H9 (cell line): ENCODE measurements at regions not wholly inside any gene's neighbourhood (a gene's known extent, or its start where the extent isn't known, plus 50 kb on each side); places are given as distances from the start of the nearest gene placed in this dataset.

Experiments used
- DNase-seq: peaks from one replicate; pipeline ENCODE4 v3.0.0-alpha.2; 2017
- H2AFZ ChIP-seq: one replicate; pipeline ENCODE4 v1.6.1; 2013; ENCODE audit warnings: mild to moderate bottlenecking, low read length, control low read depth, moderate library complexity
- H2AK5ac ChIP-seq: 2 replicates; pipeline ENCODE4 v1.6.1; 2013; ENCODE audit warnings: low read length, control low read depth, mixed read lengths; ENCODE audit not compliant: insufficient read length
- H2BK120ac ChIP-seq: one replicate; pipeline ENCODE4 v1.6.1; 2013; ENCODE audit warnings: low read depth, mild to moderate bottlenecking, low read length, control low read depth, inconsistent platforms; ENCODE audit not compliant: poor library complexity, severe bottlenecking
- H2BK12ac ChIP-seq: 2 replicates; pipeline ENCODE4 v1.6.1; 2013; ENCODE audit warnings: low read length, control low read depth, mixed read lengths, low read depth; ENCODE audit not compliant: insufficient read length
- H2BK15ac ChIP-seq: 2 replicates; pipeline ENCODE4 v1.6.1; 2013; ENCODE audit warnings: low read depth, low read length, control low read depth
- H2BK20ac ChIP-seq: one replicate; pipeline ENCODE4 v1.6.1; 2013; ENCODE audit warnings: low read depth, mild to moderate bottlenecking, low read length, control low read depth, inconsistent platforms; ENCODE audit not compliant: poor library complexity, severe bottlenecking
- H2BK5ac ChIP-seq: 2 replicates; pipeline ENCODE4 v1.6.1; 2013; ENCODE audit warnings: low read length, control low read depth, mixed read lengths; ENCODE audit not compliant: insufficient read length
- H3K14ac ChIP-seq: 2 replicates; pipeline ENCODE4 v1.6.1; 2013; ENCODE audit warnings: low read length, control low read depth; ENCODE audit not compliant: insufficient read depth
- H3K18ac ChIP-seq: 2 replicates; pipeline ENCODE4 v1.6.1; 2013; ENCODE audit warnings: low read depth, mild to moderate bottlenecking, mixed read lengths, low read length, control low read depth; ENCODE audit not compliant: insufficient read length
- H3K23ac ChIP-seq: 2 replicates; pipeline ENCODE4 v1.6.1; 2013; ENCODE audit warnings: low read length, control low read depth, mixed read lengths, low read depth; ENCODE audit not compliant: insufficient read length
- H3K23me2 ChIP-seq: 2 replicates; pipeline ENCODE4 v1.6.1; 2013; ENCODE audit warnings: low read depth, mild to moderate bottlenecking, mixed read lengths, low read length, control low read depth; ENCODE audit not compliant: insufficient read length, poor library complexity, severe bottlenecking
- H3K27ac ChIP-seq: 2 replicates; pipeline ENCODE4 v1.5.1; 2013; ENCODE audit warnings: low read length, control low read depth, mixed read lengths, low read depth; ENCODE audit not compliant: insufficient read length
- H3K27me3 ChIP-seq: 2 replicates; pipeline ENCODE4 v1.6.1; 2013; ENCODE audit warnings: low read length, control low read depth, inconsistent platforms; ENCODE audit not compliant: insufficient read depth
- H3K4ac ChIP-seq: 2 replicates; pipeline ENCODE4 v1.6.1; 2013; ENCODE audit warnings: low read depth, mild to moderate bottlenecking, control low read depth, inconsistent platforms, low read length, moderate library complexity
- H3K4me1 ChIP-seq: 2 replicates; pipeline ENCODE4 v1.6.1; 2013; ENCODE audit warnings: low read length, control low read depth, inconsistent platforms; ENCODE audit not compliant: insufficient read depth
- H3K4me2 ChIP-seq: 2 replicates; pipeline ENCODE4 v1.6.1; 2013; ENCODE audit warnings: low read length, control low read depth, mixed read lengths; ENCODE audit not compliant: insufficient read length, insufficient read depth
- H3K56ac ChIP-seq: 2 replicates; pipeline ENCODE4 v1.6.1; 2013; ENCODE audit warnings: low read depth, mild to moderate bottlenecking, mixed read lengths, low read length, control low read depth; ENCODE audit not compliant: insufficient read length
- H3K79me1 ChIP-seq: 2 replicates; pipeline ENCODE4 v1.6.1; 2013; ENCODE audit warnings: low read depth, mild to moderate bottlenecking, moderate library complexity, low read length, control low read depth, inconsistent platforms; ENCODE audit not compliant: insufficient read depth, poor library complexity, severe bottlenecking
- H3K79me2 ChIP-seq: 2 replicates; pipeline ENCODE4 v1.6.1; 2013; ENCODE audit warnings: low read length, control low read depth, inconsistent platforms; ENCODE audit not compliant: insufficient read depth
- H3K9ac ChIP-seq: 2 replicates; pipeline ENCODE4 v1.6.1; 2013; ENCODE audit warnings: low read length, control low read depth, mixed read lengths; ENCODE audit not compliant: insufficient read length; ENCODE audit errors: extremely low read depth
- H3K9me3 ChIP-seq: one replicate; pipeline ENCODE4 v1.6.1; 2013; ENCODE audit warnings: low read depth, low read length, inconsistent platforms; ENCODE audit not compliant: control insufficient read depth
- H3T11ph ChIP-seq: one replicate; pipeline ENCODE4 v1.6.1; 2013; ENCODE audit warnings: mild to moderate bottlenecking, low read length, control low read depth, inconsistent platforms
- H4K20me1 ChIP-seq: one replicate; pipeline ENCODE4 v1.6.1; 2013; ENCODE audit not compliant: control insufficient read depth, insufficient read length, insufficient read depth
- H4K5ac ChIP-seq: 2 replicates; pipeline ENCODE4 v1.6.1; 2013; ENCODE audit warnings: low read depth, mild to moderate bottlenecking, mixed read lengths, low read length, control low read depth; ENCODE audit not compliant: insufficient read length
- H4K8ac ChIP-seq: replicated peaks from 2 replicates; pipeline ENCODE4 v1.6.1; 2013; ENCODE audit warnings: low read length, control low read depth, mixed read lengths, low read depth; ENCODE audit not compliant: insufficient read length
- H4K91ac ChIP-seq: 2 replicates; pipeline ENCODE4 v1.6.1; 2013; ENCODE audit warnings: low read depth, mild to moderate bottlenecking, moderate library complexity, mixed read lengths, low read length, control low read depth; ENCODE audit not compliant: insufficient read length
- H3K27ac Mint-ChIP-seq, 3 experiments: 2 replicates in 2 of 3; 3 replicates in 1 of 3; pipeline ENCODE4 v1.8.0; 2020 to 2021; ENCODE audit warnings: mixed read lengths in 3 of 3, mild to moderate bottlenecking in 1 of 3, moderate library complexity in 1 of 3
- H3K27me3 Mint-ChIP-seq: 2 replicates; pipeline ENCODE4 v1.8.0; 2021; ENCODE audit warnings: low read depth, mild to moderate bottlenecking, moderate library complexity, mixed read lengths
- H3K36me3 Mint-ChIP-seq, 3 experiments: 2 replicates in 2 of 3; 3 replicates in 1 of 3; pipeline ENCODE4 v1.8.0; 2020 to 2021; ENCODE audit warnings: low read depth in 3 of 3, mixed read lengths in 3 of 3; ENCODE audit not compliant: insufficient read depth in 1 of 3
- H3K4me1 Mint-ChIP-seq, 2 experiments: 2 replicates each; pipeline ENCODE4 v1.8.0; 2020; ENCODE audit warnings: mixed read lengths in 2 of 2
- H3K4me3 Mint-ChIP-seq, 2 experiments: 2 replicates in 1 of 2; 3 replicates in 1 of 2; pipeline ENCODE4 v1.8.0; 2020 to 2021; ENCODE audit warnings: mild to moderate bottlenecking in 2 of 2, mixed read lengths in 2 of 2, moderate library complexity in 1 of 2
- H3K9me3 Mint-ChIP-seq, 2 experiments: 2 replicates in 1 of 2; 3 replicates in 1 of 2; pipeline ENCODE4 v1.8.0; 2020; ENCODE audit warnings: mild to moderate bottlenecking in 2 of 2, mixed read lengths in 2 of 2, moderate library complexity in 1 of 2
- CTCF ChIP-seq: fragments of 200-600 bp; sonication (generic); conservative IDR thresholded peaks from 3 replicates; pipeline ENCODE4 v1.8.0; 2021; ENCODE audit warnings: antibody characterized with exemption, mild to moderate bottlenecking
- WGBS: extraction: QIAGEN DNeasy Blood & Tissue Kit; methylation state at CpG from one replicate; pipeline ENCODE4 v1.1.7; 2013; ENCODE audit warnings: missing lambda C conversion rate, low lambda C conversion rate, mixed read lengths; ENCODE audit not compliant: insufficient read length; ENCODE audit errors: extremely low coverage; 5-methylcytosine and 5-hydroxymethylcytosine counted together

GRCh38 chr17:45690625-45691275 is 93.4 kb upstream of the CRHR1 start:
- peaks cover 26% of the 10 kb centered on the region for H3K27me3 Mint-ChIP-seq

More at GRCh38 chr17:45690625-45691275, 93.4 kb upstream of the CRHR1 start:
- Histone ChIP-seq H3K79me1 (no peaks in the 10 kb centered on the region), H4K8ac (no peak overlapping the region), H2BK15ac (no peak overlapping the region), H3K4me1 (no peaks in the 10 kb centered on the region), H3K79me2 (no peaks in the 10 kb centered on the region), H4K91ac (no peak overlapping the region), H3T11ph (no peak overlapping the region), H3K9me3 (no peaks in the 10 kb centered on the region), H3K18ac (no peak overlapping the region), H3K9ac (no peak overlapping the region), H3K23ac (no peak overlapping the region), H3K14ac (peak overlapping the region; percentile 43; the same call in 1 of the 2 replicates), H3K56ac (no peak overlapping the region), H2BK12ac (no peak overlapping the region), H2BK5ac (no peak overlapping the region), H3K27ac (no peak overlapping the region), H3K27me3 (no peaks in the 10 kb centered on the region), H4K5ac (no peak overlapping the region), H2BK120ac (no peak overlapping the region), H2BK20ac (no peak overlapping the region), H3K4ac (no peak overlapping the region), H4K20me1 (no peaks in the 10 kb centered on the region), H2AFZ (no peak overlapping the region), H2AK5ac (no peak overlapping the region), H3K4me2 (no peak overlapping the region), H3K23me2 (no peaks in the 10 kb centered on the region)
- WGBS, result no CpG with 5 or more reads among the region's 13 CpGs
- no peak for DNase-seq
- Mint-ChIP-seq H3K4me1 (0 out of 4 replicates have a peak, but pooled peaks cover 0 to 2% of the 10 kb centered on the region in 2 experiments), H3K36me3 (no peaks in the 10 kb centered on the region), H3K9me3 (no peaks in the 10 kb centered on the region), H3K4me3 (no peak overlapping the region), H3K27ac (no peak overlapping the region)
- TF ChIP-seq CTCF, result no peak
